ENCODE measurements at regions not wholly inside any gene's neighbourhood (a gene's known extent, or its start where the extent isn't known, plus 50 kb on each side); places are given as distances from the start of the nearest gene placed in this dataset.

DNA sequence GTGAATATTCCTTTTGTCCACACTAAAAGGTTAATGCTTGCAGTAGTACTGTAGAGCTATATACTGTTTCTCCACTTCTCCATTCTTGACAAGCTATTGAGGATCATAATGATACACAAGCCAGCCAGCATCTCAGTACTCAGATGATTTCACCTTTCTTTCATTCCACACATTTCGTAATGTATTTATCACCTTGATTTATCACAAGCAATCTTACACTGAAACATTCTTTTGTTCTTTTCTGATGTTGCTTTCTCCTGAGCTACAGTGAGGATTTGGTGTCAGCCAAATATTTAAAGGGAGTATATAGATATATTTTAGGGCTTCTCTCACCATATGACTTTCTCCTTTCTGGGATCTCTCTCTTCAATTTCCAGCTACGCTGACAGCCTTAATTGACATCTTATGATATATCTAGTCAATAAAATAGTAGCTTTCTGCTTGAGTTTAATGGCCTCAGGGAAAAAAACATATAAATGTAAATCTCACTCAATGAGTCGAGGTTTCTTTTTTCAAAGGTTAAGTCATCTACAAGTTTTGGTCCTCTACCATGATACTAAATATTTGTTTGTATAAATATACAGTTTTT lies 1327.0 kb downstream of the NSUN3 start:
- intact Hi-C loops (cut with DNase I, micrococcal nuclease) = no loop called here
- POLR2A ChIA-PET = no interaction called here
- no peak for DNase-seq

DNA sequence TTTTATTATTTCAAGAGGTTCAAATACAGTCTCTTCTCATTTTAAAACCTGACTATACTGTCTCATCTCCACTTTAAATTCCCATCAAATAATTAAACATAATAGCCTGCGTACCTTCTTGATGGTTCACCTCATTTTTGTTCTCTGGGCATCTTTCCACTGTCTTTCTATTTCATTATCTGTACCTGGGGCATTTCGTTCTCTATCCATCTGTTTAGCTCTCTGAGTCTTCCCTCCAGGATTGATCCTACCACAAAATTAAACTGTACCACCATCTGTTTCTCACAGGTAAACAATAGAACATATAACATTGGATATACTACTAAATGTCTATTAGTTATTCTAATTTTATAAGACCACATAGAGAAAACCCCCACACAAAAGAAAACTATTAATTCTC lies 1331.4 kb downstream of the NSUN3 start:
- H3K27ac ChIP-seq (ENCODE audit: low read depth in 1 of 2, low read length in 2 of 2) = no peak overlapping the region
- ChIA-PET CTCF (no interaction called here), POLR2A (no interaction called here)
- DNase-seq (no peak), ATAC-seq (ENCODE audit: poor library complexity) (no peak)
- Mint-ChIP-seq H3K4me1 (ENCODE audit: low read depth) (no peaks in the 10 kb centered on the region), H3K27me3 (no peaks in the 10 kb centered on the region), H3K36me3 (ENCODE audit: low read depth) (no peaks in the 10 kb centered on the region), H3K9me3 (peaks cover 4% of the 10 kb centered on the region), H3K4me3 (no peak overlapping the region), H3K27ac (no peak overlapping the region)
- intact Hi-C loops (cut with DNase I, micrococcal nuclease) = no loop called here
- H3K4me1 ChIP-seq (ENCODE audit: insufficient read depth, low read length) = no peaks in the 10 kb centered on the region
- no peaks in the 10 kb centered on the region for H3K9me3 ChIP-seq (ENCODE audit: control insufficient read depth in 1 of 2, insufficient read depth in 1 of 2, low read length in 2 of 2)
- TF ChIP-seq, protein P1, sequence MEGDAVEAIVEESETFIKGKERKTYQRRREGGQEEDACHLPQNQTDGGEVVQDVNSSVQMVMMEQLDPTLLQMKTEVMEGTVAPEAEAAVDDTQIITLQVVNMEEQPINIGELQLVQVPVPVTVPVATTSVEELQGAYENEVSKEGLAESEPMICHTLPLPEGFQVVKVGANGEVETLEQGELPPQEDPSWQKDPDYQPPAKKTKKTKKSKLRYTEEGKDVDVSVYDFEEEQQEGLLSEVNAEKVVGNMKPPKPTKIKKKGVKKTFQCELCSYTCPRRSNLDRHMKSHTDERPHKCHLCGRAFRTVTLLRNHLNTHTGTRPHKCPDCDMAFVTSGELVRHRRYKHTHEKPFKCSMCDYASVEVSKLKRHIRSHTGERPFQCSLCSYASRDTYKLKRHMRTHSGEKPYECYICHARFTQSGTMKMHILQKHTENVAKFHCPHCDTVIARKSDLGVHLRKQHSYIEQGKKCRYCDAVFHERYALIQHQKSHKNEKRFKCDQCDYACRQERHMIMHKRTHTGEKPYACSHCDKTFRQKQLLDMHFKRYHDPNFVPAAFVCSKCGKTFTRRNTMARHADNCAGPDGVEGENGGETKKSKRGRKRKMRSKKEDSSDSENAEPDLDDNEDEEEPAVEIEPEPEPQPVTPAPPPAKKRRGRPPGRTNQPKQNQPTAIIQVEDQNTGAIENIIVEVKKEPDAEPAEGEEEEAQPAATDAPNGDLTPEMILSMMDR (IDR thresholded peaks at IDR 0.05) = no peak
- H3K4me3 ChIP-seq (ENCODE audit: low read length) = no peak overlapping the region
- no peaks in the 10 kb centered on the region for H3K36me3 ChIP-seq (ENCODE audit: insufficient read depth, low read length)
- no peaks in the 10 kb centered on the region for H3K27me3 ChIP-seq (ENCODE audit: control insufficient read depth in 1 of 2, insufficient read depth in 2 of 2, low read length in 2 of 2)

More for the DNA sequence above, 1327.0 kb downstream of the NSUN3 start:
- Histone ChIP-seq H3K9me3 (ENCODE audit: control insufficient read depth in 1 of 2, insufficient read depth in 1 of 2, low read length in 2 of 2) (peaks cover 0 to 5% of the 10 kb centered on the region in 2 experiments), H3K27me3 (ENCODE audit: control insufficient read depth in 1 of 2, insufficient read depth in 2 of 2, low read length in 2 of 2) (no peaks in the 10 kb centered on the region), H3K27ac (ENCODE audit: low read depth in 1 of 2, low read length in 2 of 2) (no peak overlapping the region), H3K36me3 (ENCODE audit: insufficient read depth, low read length) (no peaks in the 10 kb centered on the region), H3K4me3 (ENCODE audit: low read length) (no peak overlapping the region), H3K4me1 (ENCODE audit: insufficient read depth, low read length) (no peaks in the 10 kb centered on the region)
- H3K36me3 Mint-ChIP-seq (ENCODE audit: low read depth) = no peaks in the 10 kb centered on the region
- H3K4me1 Mint-ChIP-seq (ENCODE audit: low read depth) = no peaks in the 10 kb centered on the region
- H3K9me3 Mint-ChIP-seq = no peaks in the 10 kb centered on the region
- H3K27me3 Mint-ChIP-seq = no peaks in the 10 kb centered on the region
- ATAC-seq (ENCODE audit: poor library complexity) = no peak
- CTCF ChIA-PET = no interaction called here
- TF ChIP-seq, protein P1 (IDR thresholded peaks at IDR 0.05) = no peak
- no peak overlapping the region for H3K4me3 Mint-ChIP-seq
- no peak overlapping the region for H3K27ac Mint-ChIP-seq

DNA sequence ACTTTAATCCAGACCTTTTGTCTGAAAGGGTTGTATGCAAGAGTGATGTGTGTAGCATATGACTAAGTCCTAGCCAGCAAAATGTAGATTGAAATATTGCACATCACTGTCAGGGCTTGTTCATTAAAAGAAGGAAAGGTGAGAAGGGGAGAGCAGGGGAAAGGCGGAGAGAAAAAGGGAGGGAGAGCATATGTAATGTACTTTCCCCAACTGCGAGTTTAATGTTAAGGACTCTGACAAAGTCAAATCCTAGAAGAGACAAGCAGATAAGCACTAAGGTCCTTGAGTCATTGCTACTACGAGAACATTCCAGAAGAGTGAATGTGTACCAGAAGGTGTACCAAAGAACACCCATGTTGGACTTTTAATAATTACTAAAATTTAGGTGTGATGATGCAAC lies 1336.7 kb downstream of the NSUN3 start:
- POLR2A ChIA-PET = no interaction called here
- no peaks in the 10 kb centered on the region for H3K4me1 ChIP-seq (ENCODE audit: insufficient read depth, low read length)
- no peak for DNase-seq
- H3K36me3 ChIP-seq (ENCODE audit: insufficient read depth, low read length) = no peaks in the 10 kb centered on the region
- no peak overlapping the region for H3K27ac ChIP-seq (ENCODE audit: low read depth in 1 of 2, low read length in 2 of 2)
- H3K4me1 Mint-ChIP-seq (ENCODE audit: low read depth) = no peaks in the 10 kb centered on the region
- H3K9me3 ChIP-seq (ENCODE audit: control insufficient read depth in 1 of 2, insufficient read depth in 1 of 2, low read length in 2 of 2) = no peaks in the 10 kb centered on the region
- no peak overlapping the region for H3K4me3 Mint-ChIP-seq
- H3K36me3 Mint-ChIP-seq (ENCODE audit: low read depth) = no peaks in the 10 kb centered on the region
- no peaks in the 10 kb centered on the region for H3K27me3 ChIP-seq (ENCODE audit: control insufficient read depth in 1 of 2, insufficient read depth in 2 of 2, low read length in 2 of 2)
- CTCF ChIA-PET = no interaction called here
- intact Hi-C loops (cut with DNase I, micrococcal nuclease) = no loop called here
- H3K9me3 Mint-ChIP-seq = peaks cover 9% of the 10 kb centered on the region
- H3K27ac Mint-ChIP-seq = no peak overlapping the region
- no peak overlapping the region for H3K4me3 ChIP-seq (ENCODE audit: low read length)
- ATAC-seq (ENCODE audit: poor library complexity) = no peak
- TF ChIP-seq, protein P1 (IDR thresholded peaks at IDR 0.05) = no peak
- no peaks in the 10 kb centered on the region for H3K27me3 Mint-ChIP-seq
